Caco-2 (cell line): ENCODE measurements at regions not wholly inside any gene's neighbourhood (a gene's known extent, or its start where the extent isn't known, plus 50 kb on each side); places are given as distances from the start of the nearest gene placed in this dataset.

Source experiments
- BruUV-seq: library from RNA; stranded (reverse); fragments of 400-500 nt; replicated peaks from 2 replicates; lab custom pipeline; 2021; lab: Mats Ljungman, UMichigan
- CTCF ChIA-PET: fragments of 300-600 bp; sonication (Branson Sonifier 250); formaldehyde crosslinking; loops from one replicate; lab custom pipeline; 2022; ENCODE audit warnings: antibody characterized with exemption; lab: Charles Lee
- POLR2A ChIA-PET: fragments of 300-600 bp; sonication (Branson Sonifier 250); formaldehyde crosslinking; loops from one replicate; lab custom pipeline; 2022; ENCODE audit warnings: antibody characterized with exemption; lab: Charles Lee
- DNase-seq, 2 experiments: peaks; one replicate each; pipeline versions ENCODE4 v3.0.0 to v3.0.0-alpha.2; 2020 to 2022
- H3K27me3 ChIP-seq: replicated peaks from 2 replicates; pipeline ENCODE4 v1.6.0; 2011; ENCODE audit warnings: low read length; ENCODE audit not compliant: control insufficient read depth, insufficient read depth
- H3K36me3 ChIP-seq: 2 replicates; pipeline ENCODE4 v1.5.1; 2011; ENCODE audit warnings: low read length; ENCODE audit not compliant: control insufficient read depth, insufficient read depth
- H3K4me1 ChIP-seq: fragments of 250-450 bp; sonication (Bioruptor Pico); 2 replicates; pipeline ENCODE4 v1.5.1; 2020; ENCODE audit warnings: mild to moderate bottlenecking
- H3K4me3 ChIP-seq: 2 replicates; pipeline ENCODE4 v1.5.1; 2011; ENCODE audit warnings: low read depth, mild to moderate bottlenecking, control low read depth, low read length
- H3K9me3 ChIP-seq: fragments of 250-450 bp; sonication (Bioruptor Pico); 2 replicates; pipeline ENCODE4 v1.5.1; 2020; ENCODE audit warnings: mild to moderate bottlenecking, moderate library complexity
- H3K27ac Mint-ChIP-seq: one replicate; pipeline ENCODE4 v1.8.0; 2022; ENCODE audit warnings: mixed read lengths; ENCODE audit not compliant: unreplicated experiment
- H3K27me3 Mint-ChIP-seq: one replicate; pipeline ENCODE4 v1.8.0; 2022; ENCODE audit warnings: mixed read lengths; ENCODE audit not compliant: insufficient read depth, unreplicated experiment
- H3K36me3 Mint-ChIP-seq: one replicate; pipeline ENCODE4 v1.8.0; 2022; ENCODE audit warnings: mild to moderate bottlenecking, mixed read lengths; ENCODE audit not compliant: insufficient read depth, unreplicated experiment
- H3K4me1 Mint-ChIP-seq: one replicate; pipeline ENCODE4 v1.8.0; 2022; ENCODE audit warnings: low read depth, mixed read lengths; ENCODE audit not compliant: unreplicated experiment
- H3K4me3 Mint-ChIP-seq: one replicate; pipeline ENCODE4 v1.8.0; 2022; ENCODE audit warnings: mild to moderate bottlenecking, moderate library complexity, mixed read lengths; ENCODE audit not compliant: unreplicated experiment
- H3K9me3 Mint-ChIP-seq: one replicate; pipeline ENCODE4 v1.8.0; 2022; ENCODE audit warnings: mixed read lengths; ENCODE audit not compliant: unreplicated experiment
- intact Hi-C: fragments of 100-400 bp; cut with micrococcal nuclease; formaldehyde crosslinking; loops from one replicate; pipeline ENCODE4 v1.10.0; 2022; ENCODE audit not compliant: unreplicated experiment
- TF ChIP-seq, protein P1 (sequence below), 2 experiments: fragments of 200-600 bp in 1 of 2; IDR thresholded peaks; 1 replicate in 1 of 2; 2 replicates in 1 of 2; pipeline versions ENCODE4 v1.5.1 to v1.8.0; 2011 to 2022; ENCODE audit warnings: antibody characterized with exemption in 1 of 2, control low read depth in 1 of 2, inconsistent platforms in 1 of 2, low read depth in 1 of 2, low read length in 1 of 2, mild to moderate bottlenecking in 1 of 2, moderate library complexity in 1 of 2; ENCODE audit not compliant: insufficient read depth in 1 of 2, severe bottlenecking in 1 of 2, unreplicated experiment in 1 of 2

DNA sequence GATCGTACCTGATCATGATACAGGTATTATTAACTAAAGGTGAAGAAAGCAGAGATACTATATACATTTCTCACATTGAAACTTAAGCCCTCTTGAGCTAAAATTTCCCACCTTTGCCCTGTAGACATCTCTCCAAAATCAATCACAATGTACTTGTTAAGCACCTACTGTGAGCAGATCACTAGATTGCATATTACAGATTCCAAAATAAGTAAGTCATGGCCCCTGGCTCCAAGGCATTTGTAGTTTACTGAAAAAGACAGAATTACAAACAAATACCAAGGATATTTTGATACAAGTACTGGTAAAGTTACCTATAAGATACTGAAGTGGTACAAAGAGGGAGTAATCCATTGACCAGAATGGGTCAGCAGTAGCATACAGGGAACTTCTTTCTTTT, 455.3 kb downstream of the STK39 start:
- TF ChIP-seq, protein P1, sequence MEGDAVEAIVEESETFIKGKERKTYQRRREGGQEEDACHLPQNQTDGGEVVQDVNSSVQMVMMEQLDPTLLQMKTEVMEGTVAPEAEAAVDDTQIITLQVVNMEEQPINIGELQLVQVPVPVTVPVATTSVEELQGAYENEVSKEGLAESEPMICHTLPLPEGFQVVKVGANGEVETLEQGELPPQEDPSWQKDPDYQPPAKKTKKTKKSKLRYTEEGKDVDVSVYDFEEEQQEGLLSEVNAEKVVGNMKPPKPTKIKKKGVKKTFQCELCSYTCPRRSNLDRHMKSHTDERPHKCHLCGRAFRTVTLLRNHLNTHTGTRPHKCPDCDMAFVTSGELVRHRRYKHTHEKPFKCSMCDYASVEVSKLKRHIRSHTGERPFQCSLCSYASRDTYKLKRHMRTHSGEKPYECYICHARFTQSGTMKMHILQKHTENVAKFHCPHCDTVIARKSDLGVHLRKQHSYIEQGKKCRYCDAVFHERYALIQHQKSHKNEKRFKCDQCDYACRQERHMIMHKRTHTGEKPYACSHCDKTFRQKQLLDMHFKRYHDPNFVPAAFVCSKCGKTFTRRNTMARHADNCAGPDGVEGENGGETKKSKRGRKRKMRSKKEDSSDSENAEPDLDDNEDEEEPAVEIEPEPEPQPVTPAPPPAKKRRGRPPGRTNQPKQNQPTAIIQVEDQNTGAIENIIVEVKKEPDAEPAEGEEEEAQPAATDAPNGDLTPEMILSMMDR (IDR thresholded peaks at IDR 0.05; ENCODE audit: insufficient read depth in 1 of 2, low read depth in 1 of 2, low read length in 1 of 2, severe bottlenecking in 1 of 2, unreplicated experiment in 1 of 2), result no peak
- Histone ChIP-seq H3K4me1 (peaks cover 4% of the 10 kb centered on the region; the same call in 1 of the 2 replicates), H3K27me3 (no peaks in the 10 kb centered on the region), H3K9me3 (no peaks in the 10 kb centered on the region), H3K4me3 (no peak overlapping the region), H3K36me3 (no peaks in the 10 kb centered on the region)
- H3K27me3 Mint-ChIP-seq, result peaks cover 27% of the 10 kb centered on the region
- H3K36me3 Mint-ChIP-seq, result no peaks in the 10 kb centered on the region
- BruUV-seq, result no TSS peak
- ChIA-PET CTCF (no interaction called here), POLR2A (no interaction called here)
- DNase-seq, result no peak
- H3K9me3 Mint-ChIP-seq, result no peaks in the 10 kb centered on the region
- no peak overlapping the region for H3K27ac Mint-ChIP-seq
- no peak overlapping the region for H3K4me3 Mint-ChIP-seq
- H3K4me1 Mint-ChIP-seq, result no peaks in the 10 kb centered on the region
- intact Hi-C loops, result no loop called here

DNA sequence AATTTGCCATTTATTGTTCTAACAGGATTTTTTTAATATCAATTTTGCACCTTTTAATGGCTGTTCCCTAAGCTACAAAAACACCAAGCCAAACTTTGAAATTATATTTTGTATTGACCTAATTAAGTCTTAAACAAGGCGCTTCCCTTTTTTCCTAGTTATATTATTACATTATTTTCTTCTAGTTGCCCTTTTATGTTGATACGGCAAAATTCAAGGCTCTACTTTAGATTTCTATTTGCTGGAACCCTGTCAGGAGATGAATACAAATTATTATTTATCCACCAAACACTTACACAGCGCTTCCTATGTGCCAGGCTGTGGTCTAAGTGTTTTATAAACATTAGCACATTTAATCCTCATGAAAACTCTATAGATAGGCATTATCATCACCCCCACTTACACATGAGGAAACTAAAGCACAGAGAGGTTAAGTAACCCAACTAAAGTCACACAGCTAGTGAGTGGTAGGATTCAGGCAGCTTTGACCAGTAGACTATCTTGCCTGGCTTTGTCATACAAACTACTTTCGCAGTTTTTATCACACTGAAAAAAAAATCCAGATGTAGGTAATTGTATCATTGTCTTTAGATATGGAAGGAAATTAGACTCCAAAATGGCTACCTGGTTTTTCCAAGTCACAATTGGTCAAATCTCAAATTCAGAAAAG, 456.5 kb downstream of the STK39 start:
- no peaks in the 10 kb centered on the region for H3K27me3 ChIP-seq
- no peaks in the 10 kb centered on the region for H3K9me3 Mint-ChIP-seq
- no TSS peak for BruUV-seq
- H3K27ac Mint-ChIP-seq, result no peak overlapping the region
- H3K4me3 Mint-ChIP-seq, result no peak overlapping the region
- CTCF ChIA-PET, result no interaction called here
- peaks cover 24% of the 10 kb centered on the region for H3K27me3 Mint-ChIP-seq
- DNase-seq, result no peak
- H3K9me3 ChIP-seq, result no peaks in the 10 kb centered on the region
- H3K4me1 Mint-ChIP-seq, result no peaks in the 10 kb centered on the region
- TF ChIP-seq, protein P1 (IDR thresholded peaks at IDR 0.05; ENCODE audit: insufficient read depth in 1 of 2, low read depth in 1 of 2, low read length in 1 of 2, severe bottlenecking in 1 of 2, unreplicated experiment in 1 of 2), result no peak
- no peaks in the 10 kb centered on the region for H3K36me3 Mint-ChIP-seq
- POLR2A ChIA-PET, result no interaction called here
- peaks cover 8% of the 10 kb centered on the region; the same call in 1 of the 2 replicates for H3K4me1 ChIP-seq
- intact Hi-C loops, result no loop called here
- no peaks in the 10 kb centered on the region for H3K36me3 ChIP-seq
- H3K4me3 ChIP-seq, result no peak overlapping the region

DNA sequence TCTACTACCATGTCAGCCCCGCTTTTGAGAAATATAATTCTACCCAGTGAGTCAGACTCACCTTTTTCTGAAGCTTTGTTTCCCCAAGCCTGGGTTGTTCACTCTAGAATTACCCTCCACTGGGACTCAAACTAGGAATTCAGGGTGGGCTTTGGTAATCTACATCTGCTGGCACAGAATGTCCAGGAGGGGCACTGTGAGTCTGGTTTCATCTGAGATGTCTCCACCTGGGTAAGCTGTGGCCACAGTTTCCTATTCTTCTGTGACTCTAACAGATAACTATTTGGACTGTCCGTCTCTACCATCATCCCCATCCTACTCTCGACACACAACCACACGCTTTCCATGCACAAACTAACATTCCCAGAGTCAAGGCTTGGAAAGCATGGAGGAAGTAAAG, 457.2 kb downstream of the STK39 start:
- Histone ChIP-seq H3K4me3 (no peak overlapping the region), H3K9me3 (no peaks in the 10 kb centered on the region), H3K27me3 (no peaks in the 10 kb centered on the region), H3K4me1 (peaks cover 8% of the 10 kb centered on the region; the same call in 1 of the 2 replicates), H3K36me3 (no peaks in the 10 kb centered on the region)
- intact Hi-C loops, result no loop called here
- no peak overlapping the region for H3K27ac Mint-ChIP-seq
- H3K36me3 Mint-ChIP-seq, result no peaks in the 10 kb centered on the region
- POLR2A ChIA-PET, result no interaction called here
- peaks cover 24% of the 10 kb centered on the region for H3K27me3 Mint-ChIP-seq
- DNase-seq, result no peak
- H3K4me1 Mint-ChIP-seq, result no peaks in the 10 kb centered on the region
- TF ChIP-seq, protein P1 (IDR thresholded peaks at IDR 0.05; ENCODE audit: insufficient read depth in 1 of 2, low read depth in 1 of 2, low read length in 1 of 2, severe bottlenecking in 1 of 2, unreplicated experiment in 1 of 2), result no peak
- BruUV-seq, result no TSS peak
- no peak overlapping the region for H3K4me3 Mint-ChIP-seq
- no peaks in the 10 kb centered on the region for H3K9me3 Mint-ChIP-seq
- CTCF ChIA-PET, result no interaction called here
